ENCODE measurements at regions not wholly inside any gene's neighbourhood (a gene's known extent, or its start where the extent isn't known, plus 50 kb on each side); places are given as distances from the start of the nearest gene placed in this dataset.

- Histone ChIP-seq H3K4me2 (ENCODE audit: extremely low read depth, insufficient read depth, low read length) (no peak overlapping the region), H3K9ac (ENCODE audit: insufficient read depth, low read length) (no peak overlapping the region), H3K79me2 (ENCODE audit: control insufficient read depth, insufficient read depth, low read length) (no peaks in the 10 kb centered on the region), H3K4me3 (replicated peaks in 1 of 4; ENCODE audit: control extremely low read depth in 1 of 4, insufficient read depth in 1 of 4, low read depth in 3 of 4, low read length in 4 of 4) (no peak overlapping the region), H3K27me3 (ENCODE audit: control insufficient read depth, insufficient read depth, low read length) (no peaks in the 10 kb centered on the region), H3K4me1 (ENCODE audit: control insufficient read depth, extremely low read depth, insufficient read depth, low read length) (peaks cover 4% of the 10 kb centered on the region), H3K27ac (ENCODE audit: insufficient read depth, low read length) (no peak overlapping the region), H2AFZ (ENCODE audit: low read length) (no peak overlapping the region), H4K20me1 (ENCODE audit: control insufficient read depth, extremely low read depth, insufficient read depth, low read length) (no peaks in the 10 kb centered on the region), H3K9me3 (ENCODE audit: control insufficient read depth, insufficient read depth, low read depth, low read length) (no peaks in the 10 kb centered on the region), H3K36me3 (ENCODE audit: control insufficient read depth, insufficient read depth, low read length) (no peaks in the 10 kb centered on the region)
- TF ChIP-seq EZH2 (IDR thresholded peaks at IDR 0.05; ENCODE audit: low read length, missing control alignments) (no peak), CTCF (conservative IDR thresholded peaks at IDR 0.05 in 1 of 2, IDR thresholded peaks at IDR 0.05 in 1 of 2; ENCODE audit: low read depth in 1 of 2, low read length in 2 of 2) (no peak)
- DNase-seq (ENCODE audit: low read depth in 2 of 2) = peak; percentile 22 to 93
These were observed 384.5 kb downstream of the AASDHPPT start for GRCh38 chr11:106461839-106462545.

GRCh38 chr11:106463154-106463553 lies 385.7 kb downstream of the AASDHPPT start:
- Histone ChIP-seq H3K4me1 (ENCODE audit: control insufficient read depth, extremely low read depth, insufficient read depth, low read length) (peaks cover 9% of the 10 kb centered on the region), H2AFZ (ENCODE audit: low read length) (no peak overlapping the region), H3K9me3 (ENCODE audit: control insufficient read depth, insufficient read depth, low read depth, low read length) (no peaks in the 10 kb centered on the region), H4K20me1 (ENCODE audit: control insufficient read depth, extremely low read depth, insufficient read depth, low read length) (no peaks in the 10 kb centered on the region), H3K36me3 (ENCODE audit: control insufficient read depth, insufficient read depth, low read length) (no peaks in the 10 kb centered on the region), H3K27ac (ENCODE audit: insufficient read depth, low read length) (no peak overlapping the region), H3K27me3 (ENCODE audit: control insufficient read depth, insufficient read depth, low read length) (no peaks in the 10 kb centered on the region), H3K4me2 (ENCODE audit: extremely low read depth, insufficient read depth, low read length) (no peak overlapping the region), H3K4me3 (replicated peaks in 1 of 4; ENCODE audit: control extremely low read depth in 1 of 4, insufficient read depth in 1 of 4, low read depth in 3 of 4, low read length in 4 of 4) (no peak overlapping the region), H3K9ac (ENCODE audit: insufficient read depth, low read length) (no peak overlapping the region), H3K79me2 (ENCODE audit: control insufficient read depth, insufficient read depth, low read length) (no peaks in the 10 kb centered on the region)
- DNase-seq (ENCODE audit: low read depth in 2 of 2) = no peak
- TF ChIP-seq CTCF (conservative IDR thresholded peaks at IDR 0.05 in 1 of 2, IDR thresholded peaks at IDR 0.05 in 1 of 2; ENCODE audit: low read depth in 1 of 2, low read length in 2 of 2) (no peak), EZH2 (IDR thresholded peaks at IDR 0.05; ENCODE audit: low read length, missing control alignments) (no peak)

GRCh38 chr11:106463796-106464201 lies 386.3 kb downstream of the AASDHPPT start:
- no peaks in the 10 kb centered on the region for H3K9me3 ChIP-seq (ENCODE audit: control insufficient read depth, insufficient read depth, low read depth, low read length)
- H3K4me3 ChIP-seq (replicated peaks in 1 of 4; ENCODE audit: control extremely low read depth in 1 of 4, insufficient read depth in 1 of 4, low read depth in 3 of 4, low read length in 4 of 4) = no peak overlapping the region
- H3K27ac ChIP-seq (ENCODE audit: insufficient read depth, low read length) = no peak overlapping the region
- peaks cover 9% of the 10 kb centered on the region for H3K4me1 ChIP-seq (ENCODE audit: control insufficient read depth, extremely low read depth, insufficient read depth, low read length)
- no peak overlapping the region for H3K4me2 ChIP-seq (ENCODE audit: extremely low read depth, insufficient read depth, low read length)
- H3K36me3 ChIP-seq (ENCODE audit: control insufficient read depth, insufficient read depth, low read length) = no peaks in the 10 kb centered on the region
- TF ChIP-seq EZH2 (IDR thresholded peaks at IDR 0.05; ENCODE audit: low read length, missing control alignments) (no peak), CTCF (conservative IDR thresholded peaks at IDR 0.05 in 1 of 2, IDR thresholded peaks at IDR 0.05 in 1 of 2; ENCODE audit: low read depth in 1 of 2, low read length in 2 of 2) (no peak)
- no peak overlapping the region for H3K9ac ChIP-seq (ENCODE audit: insufficient read depth, low read length)
- no peak overlapping the region for H2AFZ ChIP-seq (ENCODE audit: low read length)
- DNase-seq (ENCODE audit: low read depth in 2 of 2) = peak; percentile 66 to 72
- H3K79me2 ChIP-seq (ENCODE audit: control insufficient read depth, insufficient read depth, low read length) = no peaks in the 10 kb centered on the region
- H3K27me3 ChIP-seq (ENCODE audit: control insufficient read depth, insufficient read depth, low read length) = no peaks in the 10 kb centered on the region
- no peaks in the 10 kb centered on the region for H4K20me1 ChIP-seq (ENCODE audit: control insufficient read depth, extremely low read depth, insufficient read depth, low read length)
